Stimulated activated CD4-positive, alpha-beta T cell treated with anti-CD3 and anti-CD28 coated beads, TNF-alpha, amount 100 ng/mL, for 4 hours (primary cell): ENCODE measurements at regions not wholly inside any gene's neighbourhood (a gene's known extent, or its start where the extent isn't known, plus 50 kb on each side); places are given as distances from the start of the nearest gene placed in this dataset.

Experiments
- DNase-seq, 3 experiments: peaks; one replicate each; pipeline ENCODE4 v3.0.0-alpha.2; 2020; ENCODE audit warnings: low read depth in 3 of 3

DNA sequence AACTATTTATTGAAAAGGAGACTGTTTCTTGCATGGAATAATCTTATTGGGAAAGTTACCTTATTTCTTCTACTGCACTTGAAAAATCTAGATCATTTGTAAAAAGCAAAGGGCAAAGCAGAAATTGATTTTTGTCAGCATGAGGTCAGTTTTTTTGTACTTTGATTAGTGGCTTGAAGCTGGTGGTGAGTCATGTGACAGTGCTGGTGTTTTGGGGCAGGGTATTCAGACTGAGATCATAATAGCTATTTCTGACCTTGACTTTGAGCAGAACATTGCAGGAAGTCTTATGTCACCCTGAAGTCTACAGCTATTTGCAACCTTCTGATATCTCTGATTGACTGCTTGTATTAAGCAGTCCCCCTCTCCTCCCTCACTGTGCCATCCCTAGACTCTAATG, 66.3 kb upstream of the SORCS3 start:
- DNase-seq = no peak

DNA sequence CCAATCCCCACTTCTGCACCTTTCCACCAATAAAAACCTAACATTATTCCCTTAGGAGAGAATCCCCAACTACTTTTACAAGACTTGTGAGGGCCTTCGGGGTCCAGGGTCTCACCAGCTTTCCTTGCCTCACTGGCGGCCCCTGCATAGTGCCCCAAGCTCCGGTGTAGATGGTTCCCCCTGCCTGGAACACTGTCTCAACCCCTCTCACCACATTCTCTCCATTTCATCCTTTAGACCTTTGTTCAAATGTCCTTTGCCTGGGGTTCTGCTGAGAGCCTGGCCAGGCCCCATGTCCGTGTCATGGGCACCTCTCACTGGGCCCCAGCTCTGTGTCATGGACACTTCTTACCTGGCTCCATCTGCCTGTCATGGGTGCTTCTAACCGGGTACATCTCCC, 64.5 kb upstream of the SORCS3 start:
- DNase-seq = no peak

DNA sequence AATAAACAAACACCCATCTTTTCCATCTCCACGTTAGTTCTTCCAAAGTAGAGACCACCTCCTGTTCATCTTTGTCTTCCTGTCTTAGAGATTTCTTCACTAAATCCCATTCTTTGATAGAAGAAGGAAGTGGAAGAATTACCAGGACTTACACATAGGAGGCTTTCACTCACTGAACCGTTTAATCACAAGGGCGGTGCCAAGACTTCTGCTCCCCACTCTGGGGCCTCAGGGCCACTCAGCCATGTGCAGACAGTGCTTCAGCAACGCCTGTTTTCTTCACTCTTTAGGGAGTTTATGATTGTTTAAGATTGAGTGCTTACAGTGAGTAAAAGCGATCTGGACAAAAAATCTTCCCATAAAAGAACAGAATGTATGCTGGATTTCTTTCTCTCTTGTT, 63.9 kb upstream of the SORCS3 start:
- no peak for DNase-seq

GRCh38 chr10:104577861-104578521, 63.1 kb upstream of the SORCS3 start:
- DNase-seq = no peak

GRCh38 chr10:104578671-104579070, 62.4 kb upstream of the SORCS3 start:
- no peak for DNase-seq

GRCh38 chr10:104579136-104579535, 62.0 kb upstream of the SORCS3 start:
- no peak for DNase-seq

DNA sequence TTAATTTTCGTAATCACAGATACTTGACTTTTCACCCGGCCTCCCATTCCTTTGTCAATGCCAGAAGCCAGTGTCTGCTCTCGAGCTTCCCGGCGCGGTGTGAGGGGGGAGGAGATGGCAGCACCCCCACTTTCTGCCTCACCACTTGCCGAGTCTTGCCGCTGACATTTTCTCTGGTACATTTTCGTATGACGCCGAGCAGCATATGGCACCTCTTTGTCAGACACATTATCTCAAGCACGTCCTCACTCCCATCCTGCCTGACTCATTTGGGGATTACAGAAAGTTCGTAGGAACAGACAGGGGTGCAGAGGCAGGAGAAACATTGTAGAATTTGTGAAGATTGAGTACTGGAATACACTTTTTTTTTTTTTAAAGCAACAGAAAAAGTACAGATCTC, 60.8 kb upstream of the SORCS3 start:
- no peak for DNase-seq

- peak; percentile 44 to 47 (median 45) for DNase-seq
Observed at GRCh38 chr10:104580774-104581675, 60.1 kb upstream of the SORCS3 start.

- DNase-seq = no peak
Observed at GRCh38 chr10:104581884-104582601, 59.0 kb upstream of the SORCS3 start.

DNA sequence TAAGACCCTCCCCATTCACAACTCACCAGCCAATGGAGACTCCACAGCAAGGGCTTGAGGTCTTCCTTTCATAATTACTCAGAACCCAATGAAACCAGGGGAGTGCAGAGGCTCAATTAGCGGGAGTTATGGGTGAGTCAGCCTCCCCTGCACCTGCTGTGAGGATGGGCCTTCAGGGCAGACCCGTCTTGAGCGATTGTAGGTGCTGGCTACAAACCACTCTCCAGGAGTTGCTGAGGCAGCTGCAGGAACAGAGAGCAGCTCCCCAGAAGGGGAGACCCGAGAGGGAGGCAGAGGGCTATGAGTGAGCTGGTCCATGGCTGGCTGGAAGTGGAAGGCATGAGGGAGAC, 58.5 kb upstream of the SORCS3 start:
- DNase-seq = no peak

DNA sequence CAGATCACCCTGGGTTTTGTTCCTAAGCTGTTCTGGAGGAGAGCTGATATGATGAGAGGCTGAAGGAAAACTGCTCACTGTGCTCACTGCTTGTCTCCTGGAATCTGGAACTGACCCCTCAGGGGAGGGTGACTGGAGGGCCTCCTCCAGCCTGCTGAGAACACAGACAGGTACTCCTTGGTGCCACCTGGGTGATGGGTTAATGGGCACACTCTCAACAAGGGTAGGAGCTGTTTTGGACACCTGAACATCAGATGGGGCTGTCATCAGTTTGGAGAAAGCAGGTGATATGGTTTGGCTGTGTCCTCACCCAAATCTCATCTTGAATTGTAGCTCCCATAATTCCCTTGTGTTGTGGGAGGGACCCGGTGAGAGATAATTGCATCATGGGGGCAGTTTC, 58.1 kb upstream of the SORCS3 start:
- DNase-seq = no peak

DNA sequence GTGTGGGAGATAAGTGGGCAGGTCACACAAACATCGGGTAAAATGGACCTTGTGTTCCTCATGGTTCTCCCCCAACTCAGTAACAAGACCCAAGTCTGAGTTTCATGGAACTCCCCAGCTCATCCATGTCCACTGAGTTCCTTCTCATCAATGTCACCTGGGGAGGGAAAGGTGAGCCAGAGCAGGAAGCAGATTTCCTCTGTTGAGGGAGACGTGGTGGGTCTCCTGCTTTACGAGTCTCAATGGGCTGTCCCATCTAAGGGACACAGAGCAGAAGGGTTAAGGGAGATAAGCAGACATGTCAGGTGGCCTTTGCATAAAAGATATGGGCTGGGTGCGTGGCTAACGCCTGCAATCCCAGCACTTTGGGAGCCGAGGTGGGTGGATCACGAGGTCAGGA, 56.5 kb upstream of the SORCS3 start:
- no peak for DNase-seq

DNA sequence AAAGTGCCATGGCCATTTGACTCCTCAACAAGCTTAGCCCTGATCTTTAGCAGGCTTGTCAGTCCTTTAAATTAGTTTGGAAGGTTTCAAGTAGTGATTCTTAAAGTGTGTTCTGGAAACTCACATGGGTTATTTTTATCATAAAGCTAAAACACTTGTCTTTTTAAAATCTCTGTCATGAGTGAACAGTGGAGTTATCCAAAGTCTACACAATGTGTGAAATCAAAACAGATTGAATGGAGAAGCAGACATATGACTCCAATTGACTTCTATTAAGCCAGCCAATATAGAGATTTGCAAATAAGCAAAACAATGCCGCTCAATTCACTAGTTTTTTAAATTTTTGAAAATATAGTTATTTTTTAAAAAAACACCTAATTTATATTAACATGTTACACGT, 53.3 kb upstream of the SORCS3 start:
- no peak for DNase-seq

- no peak for DNase-seq
Observed at GRCh38 chr10:104589431-104589830, 51.7 kb upstream of the SORCS3 start.

DNA sequence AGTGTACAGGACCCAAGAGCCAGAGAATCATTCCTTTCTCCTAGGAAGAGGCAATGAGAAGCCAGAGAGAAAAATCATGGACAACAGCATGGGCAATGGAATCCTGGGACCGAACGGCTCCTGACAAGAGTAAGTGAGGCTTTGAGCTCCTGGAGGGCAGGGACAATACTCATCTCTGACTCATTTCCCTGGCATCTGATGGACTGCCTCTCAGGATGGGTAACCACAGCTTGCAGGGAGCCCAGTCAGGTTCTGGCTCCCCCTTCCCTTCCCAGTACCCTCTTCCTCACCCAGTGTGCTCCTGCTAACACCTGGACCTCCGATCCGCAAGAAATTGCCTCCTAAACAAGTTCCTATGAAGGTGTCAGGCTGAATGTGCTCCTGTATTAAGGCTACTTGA, 51.2 kb upstream of the SORCS3 start:
- no peak for DNase-seq
